Mucosa of stomach (tissue), 1 donor: ENCODE measurements at regions not wholly inside any gene's neighbourhood (a gene's known extent, or its start where the extent isn't known, plus 50 kb on each side); places are given as distances from the start of the nearest gene placed in this dataset.

ENCODE experiments used
- H3K27me3 ChIP-seq: one replicate; pipeline ENCODE4 v1.7.0; 2013; ENCODE audit warnings: mild to moderate bottlenecking, low read length; ENCODE audit not compliant: control insufficient read depth, insufficient read depth
- H3K36me3 ChIP-seq: one replicate; pipeline ENCODE4 v1.7.0; 2013; ENCODE audit warnings: low read length; ENCODE audit not compliant: control insufficient read depth, insufficient read depth
- H3K4me1 ChIP-seq: one replicate; pipeline ENCODE4 v1.7.0; 2013; ENCODE audit warnings: mild to moderate bottlenecking, low read length; ENCODE audit not compliant: control insufficient read depth, insufficient read depth
- H3K4me3 ChIP-seq: one replicate; pipeline ENCODE4 v1.7.0; 2013; ENCODE audit warnings: low read length
- H3K9ac ChIP-seq: one replicate; pipeline ENCODE4 v1.7.0; 2013; ENCODE audit warnings: mild to moderate bottlenecking, low read length, moderate library complexity
- H3K9me3 ChIP-seq: one replicate; pipeline ENCODE4 v1.7.0; 2013; ENCODE audit warnings: mild to moderate bottlenecking, low read length, moderate library complexity; ENCODE audit not compliant: control insufficient read depth
- donor health status: Pancreatic carcinoma.

- Histone ChIP-seq H3K9ac (no peak overlapping the region), H3K27me3 (no peaks in the 10 kb centered on the region), H3K36me3 (no peaks in the 10 kb centered on the region)
Observed at GRCh38 chr11:71145988-71146824, 106.2 kb downstream of the SHANK2 start.

GRCh38 chr11:71145368-71145767, 107.0 kb downstream of the SHANK2 start:
- no peaks in the 10 kb centered on the region for H3K36me3 ChIP-seq
- no peaks in the 10 kb centered on the region for H3K9me3 ChIP-seq
- H3K4me1 ChIP-seq, result peaks cover 8% of the 10 kb centered on the region
- no peak overlapping the region for H3K4me3 ChIP-seq
- H3K9ac ChIP-seq, result no peak overlapping the region
- H3K27me3 ChIP-seq, result no peaks in the 10 kb centered on the region

More at GRCh38 chr11:71145988-71146824, 106.2 kb downstream of the SHANK2 start:
- Histone ChIP-seq H3K4me1 (peaks cover under 1% of the 10 kb centered on the region), H3K9me3 (no peaks in the 10 kb centered on the region), H3K4me3 (no peak overlapping the region)

GRCh38 chr11:71144736-71145135, 107.6 kb downstream of the SHANK2 start:
- Histone ChIP-seq H3K4me3 (no peak overlapping the region), H3K9ac (no peak overlapping the region), H3K36me3 (no peaks in the 10 kb centered on the region)

GRCh38 chr11:71144010-71144409, 108.4 kb downstream of the SHANK2 start:
- peaks cover 15% of the 10 kb centered on the region for H3K4me1 ChIP-seq
- H3K9me3 ChIP-seq, result no peaks in the 10 kb centered on the region
- no peak overlapping the region for H3K4me3 ChIP-seq
- H3K36me3 ChIP-seq, result no peaks in the 10 kb centered on the region
- H3K27me3 ChIP-seq, result no peaks in the 10 kb centered on the region
- H3K9ac ChIP-seq, result no peak overlapping the region

More at GRCh38 chr11:71144736-71145135, 107.6 kb downstream of the SHANK2 start:
- Histone ChIP-seq H3K9me3 (no peaks in the 10 kb centered on the region), H3K27me3 (no peaks in the 10 kb centered on the region), H3K4me1 (peaks cover 13% of the 10 kb centered on the region)

- no peaks in the 10 kb centered on the region for H3K9me3 ChIP-seq
- H3K4me1 ChIP-seq, result peaks cover 15% of the 10 kb centered on the region
- H3K4me3 ChIP-seq, result no peak overlapping the region
- H3K27me3 ChIP-seq, result no peaks in the 10 kb centered on the region
- no peak overlapping the region for H3K9ac ChIP-seq
- no peaks in the 10 kb centered on the region for H3K36me3 ChIP-seq
Observed at GRCh38 chr11:71140206-71140919, 112.0 kb downstream of the SHANK2 start.

- Histone ChIP-seq H3K4me1 (peaks cover 15% of the 10 kb centered on the region), H3K27me3 (no peaks in the 10 kb centered on the region), H3K36me3 (no peaks in the 10 kb centered on the region), H3K9me3 (no peaks in the 10 kb centered on the region), H3K9ac (no peak overlapping the region), H3K4me3 (no peak overlapping the region)
Observed at GRCh38 chr11:71139516-71140205, 112.7 kb downstream of the SHANK2 start.

GRCh38 chr11:71138737-71139425, 113.5 kb downstream of the SHANK2 start:
- no peak overlapping the region for H3K9ac ChIP-seq
- no peak overlapping the region for H3K4me3 ChIP-seq
- H3K9me3 ChIP-seq, result no peaks in the 10 kb centered on the region
- no peaks in the 10 kb centered on the region for H3K36me3 ChIP-seq
- peaks cover 15% of the 10 kb centered on the region for H3K4me1 ChIP-seq
- no peaks in the 10 kb centered on the region for H3K27me3 ChIP-seq

GRCh38 chr11:71137376-71137775, 115.0 kb downstream of the SHANK2 start:
- Histone ChIP-seq H3K4me3 (no peak overlapping the region), H3K9me3 (no peaks in the 10 kb centered on the region), H3K36me3 (no peaks in the 10 kb centered on the region), H3K27me3 (no peaks in the 10 kb centered on the region), H3K4me1 (peaks cover 15% of the 10 kb centered on the region), H3K9ac (no peak overlapping the region)

GRCh38 chr11:71136095-71136845, 116.1 kb downstream of the SHANK2 start:
- Histone ChIP-seq H3K9ac (no peak overlapping the region), H3K4me1 (peaks cover 15% of the 10 kb centered on the region), H3K36me3 (no peaks in the 10 kb centered on the region), H3K4me3 (no peak overlapping the region), H3K9me3 (no peaks in the 10 kb centered on the region), H3K27me3 (no peaks in the 10 kb centered on the region)

- Histone ChIP-seq H3K9me3 (no peaks in the 10 kb centered on the region), H3K9ac (no peak overlapping the region), H3K4me3 (no peak overlapping the region), H3K36me3 (no peaks in the 10 kb centered on the region), H3K27me3 (no peaks in the 10 kb centered on the region), H3K4me1 (peaks cover 6% of the 10 kb centered on the region)
Observed at GRCh38 chr11:71135112-71135511, 117.3 kb downstream of the SHANK2 start.

GRCh38 chr11:71133946-71134345, 118.4 kb downstream of the SHANK2 start:
- Histone ChIP-seq H3K27me3 (no peaks in the 10 kb centered on the region), H3K9ac (no peak overlapping the region), H3K9me3 (no peaks in the 10 kb centered on the region), H3K4me3 (no peak overlapping the region), H3K36me3 (no peaks in the 10 kb centered on the region), H3K4me1 (no peaks in the 10 kb centered on the region)
